ENCODE measurements at regions not wholly inside any gene's neighbourhood (a gene's known extent, or its start where the extent isn't known, plus 50 kb on each side); places are given as distances from the start of the nearest gene placed in this dataset.
"Not testable (repeated sequence)": the region's sequence is repeated elsewhere in the genome, so short reads cannot be mapped to it uniquely, and the experiment has no call there.

DNA sequence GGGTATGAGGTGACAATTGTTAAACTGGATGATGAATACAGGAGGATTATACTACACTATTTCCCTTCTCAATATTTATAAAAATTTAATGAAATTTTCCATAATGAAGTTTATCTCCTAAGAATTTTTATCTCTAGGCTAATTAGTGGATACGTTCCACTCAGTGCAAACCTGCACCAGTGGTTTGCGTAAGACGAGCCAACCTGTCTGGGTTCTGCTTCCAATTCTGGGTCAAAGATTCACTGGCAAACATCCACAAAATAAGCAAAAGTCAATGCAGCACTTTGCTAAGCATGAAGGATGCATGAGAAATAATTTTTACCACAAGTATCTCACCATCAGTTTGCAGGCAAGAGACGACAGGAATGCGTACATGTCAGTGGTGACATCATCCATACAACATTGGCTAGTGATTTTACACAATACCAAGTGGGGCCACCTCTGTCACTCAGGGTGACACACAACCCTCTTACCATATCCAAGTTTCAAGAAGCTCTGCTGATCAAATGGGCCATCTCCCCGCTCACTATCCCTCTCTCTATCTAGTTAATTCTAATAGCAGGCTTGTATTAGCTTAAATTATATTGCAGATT is 51.7 kb downstream of the FAM50B start:
- no peak for ATAC-seq

DNA sequence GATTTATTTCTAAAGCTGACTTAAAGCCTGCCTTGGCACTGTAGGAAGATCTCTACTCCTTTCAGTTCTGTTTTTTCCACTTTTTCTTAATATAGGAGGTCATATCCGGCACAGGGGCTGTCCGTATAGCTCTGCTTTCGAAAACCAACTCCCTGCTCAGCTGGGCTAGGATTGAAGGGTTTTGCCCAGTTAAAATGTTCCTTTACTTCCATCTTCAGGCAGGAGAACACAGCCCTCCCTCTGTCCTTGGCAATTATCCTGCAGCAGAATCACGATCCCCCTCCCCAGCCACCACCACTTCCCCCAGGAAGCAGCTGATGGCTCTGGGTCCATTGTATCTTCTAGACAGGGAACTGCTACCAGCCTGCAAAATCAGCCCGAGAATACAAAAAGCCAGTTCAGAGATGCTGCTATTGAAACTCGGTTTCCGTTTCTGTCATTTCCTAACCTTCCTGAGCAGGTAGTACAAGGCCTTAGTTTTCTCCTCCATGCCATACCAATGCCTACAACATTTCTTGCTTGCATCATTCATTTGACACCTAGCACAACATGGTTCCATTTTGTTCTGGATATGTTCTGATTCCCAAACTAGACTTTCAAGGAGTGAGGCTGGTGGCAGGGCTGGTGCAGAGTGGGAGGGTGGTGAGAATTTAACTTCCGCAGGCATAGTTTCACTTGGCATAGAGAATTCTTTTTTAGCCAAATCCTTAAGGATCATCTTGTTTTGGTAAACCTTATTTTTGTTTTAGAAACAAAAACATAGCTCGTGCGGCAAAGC is 53.9 kb downstream of the FAM50B start:
- ATAC-seq = no peak

DNA sequence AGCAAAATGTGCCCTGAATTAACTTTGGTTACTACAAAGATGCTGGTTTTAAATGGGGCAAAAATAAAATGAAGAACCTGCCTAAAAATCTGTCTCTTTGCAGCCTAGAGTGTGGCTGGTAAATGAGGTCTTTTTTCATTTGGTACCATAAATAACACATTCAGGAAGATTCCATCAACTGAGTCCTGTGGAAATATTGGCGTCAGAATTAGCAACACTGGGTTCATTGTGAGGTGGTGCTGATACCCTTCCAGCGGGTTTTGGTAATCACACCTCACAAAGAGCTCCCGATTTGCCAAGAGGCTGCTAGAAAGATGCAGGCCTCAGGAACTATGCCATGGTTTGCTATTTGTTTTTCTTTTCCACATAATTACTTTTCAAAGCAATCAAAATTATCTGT is 55.3 kb downstream of the FAM50B start:
- no peak for ATAC-seq

DNA sequence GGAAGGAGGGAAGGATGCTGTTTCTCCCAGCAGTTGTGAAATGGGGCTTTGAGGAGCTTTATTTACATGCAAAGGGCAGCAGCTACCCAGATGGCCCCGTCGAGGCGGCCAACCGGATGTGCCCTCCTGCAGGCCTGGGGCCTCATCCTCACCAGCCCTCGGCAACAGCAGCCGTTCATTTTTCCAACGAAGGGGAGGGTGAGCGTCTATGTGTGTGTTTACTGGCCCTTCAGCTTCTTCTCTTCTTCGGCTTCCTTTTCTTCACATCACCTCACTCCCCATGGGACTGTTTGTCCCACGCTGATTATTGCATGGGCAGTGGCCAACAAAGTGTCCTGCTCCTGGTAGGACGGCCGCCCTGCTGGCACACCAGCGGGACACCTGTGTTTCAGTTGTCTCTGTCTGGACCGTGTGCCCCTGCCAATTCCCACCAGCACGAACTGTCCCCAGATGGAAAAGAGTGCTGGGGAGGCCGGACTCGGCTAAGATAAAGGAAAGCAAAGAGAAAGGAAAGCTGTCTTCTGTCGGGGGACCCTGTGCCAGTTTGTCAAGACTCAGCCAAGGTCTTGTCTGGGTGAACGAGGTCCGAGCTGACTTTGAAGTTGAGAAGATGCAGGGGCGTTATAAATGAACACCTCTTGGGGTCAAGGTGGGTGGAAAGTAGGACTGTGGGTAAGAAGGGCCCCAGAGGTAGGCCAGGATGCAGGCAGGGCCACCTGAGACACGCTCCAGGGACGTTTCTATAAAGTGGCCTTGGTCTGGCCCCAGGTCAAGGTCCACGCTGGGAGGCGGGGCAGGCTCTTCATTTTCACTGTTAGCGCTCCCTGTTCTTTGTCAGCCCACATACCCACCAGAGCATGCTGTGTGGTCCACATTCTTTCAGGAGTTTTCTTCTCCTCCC is 57.0 kb downstream of the FAM50B start:
- no peak for ATAC-seq

DNA sequence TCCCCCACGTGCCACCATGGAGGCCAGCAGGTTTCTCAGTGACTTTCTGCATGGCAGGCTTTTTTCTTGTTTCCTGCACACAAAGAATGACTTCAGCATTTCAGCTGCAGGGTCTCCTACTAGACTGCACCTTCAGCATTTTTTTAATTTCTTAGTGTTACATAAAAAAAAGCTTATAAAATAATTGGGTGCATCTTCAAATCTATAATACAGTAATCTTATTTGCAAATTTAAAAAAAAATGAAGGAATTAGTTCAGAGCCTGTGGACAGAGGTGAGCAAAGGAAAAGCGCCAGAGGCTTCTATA is 57.6 kb downstream of the FAM50B start:
- ATAC-seq = no peak

DNA sequence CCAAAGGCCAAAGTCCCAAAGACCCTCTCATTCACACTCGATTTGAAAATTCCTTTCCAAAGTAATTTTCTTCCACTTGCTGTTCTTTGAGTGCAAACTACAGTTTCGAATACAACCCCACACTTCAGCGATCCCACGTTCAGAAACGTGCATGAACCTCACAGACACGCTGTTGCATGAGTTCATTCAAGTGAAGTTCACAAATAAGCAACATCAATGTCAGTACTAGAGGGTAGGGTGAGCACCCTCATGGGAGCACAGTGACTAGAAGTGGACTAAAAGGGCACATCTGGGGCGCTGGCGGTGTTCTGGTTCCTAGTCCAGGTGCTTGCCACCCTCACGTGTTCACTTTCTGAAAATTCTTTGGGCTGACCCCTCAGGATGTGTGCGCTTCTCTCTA is 59.0 kb downstream of the FAM50B start:
- ATAC-seq = no peak

DNA sequence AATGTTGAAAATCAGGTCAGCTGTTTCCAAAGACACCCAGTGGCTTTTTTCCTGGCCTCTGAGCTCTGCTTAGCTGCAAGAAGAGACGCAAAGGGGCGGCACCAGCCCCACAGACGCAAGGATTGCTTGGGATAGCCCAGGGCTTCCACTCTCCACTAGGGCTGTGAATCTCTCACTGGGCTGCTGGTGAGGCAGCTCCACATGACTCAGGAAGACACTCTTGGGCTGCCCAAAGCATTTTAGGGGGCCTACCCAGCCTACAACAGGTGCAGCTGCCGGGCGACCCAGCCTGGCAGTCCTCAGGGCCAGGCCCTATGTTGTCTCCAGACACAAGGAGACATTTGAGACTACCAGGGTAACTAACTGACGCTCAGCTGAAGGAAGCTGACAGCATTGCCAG is 59.8 kb downstream of the FAM50B start:
- no peak for ATAC-seq

DNA sequence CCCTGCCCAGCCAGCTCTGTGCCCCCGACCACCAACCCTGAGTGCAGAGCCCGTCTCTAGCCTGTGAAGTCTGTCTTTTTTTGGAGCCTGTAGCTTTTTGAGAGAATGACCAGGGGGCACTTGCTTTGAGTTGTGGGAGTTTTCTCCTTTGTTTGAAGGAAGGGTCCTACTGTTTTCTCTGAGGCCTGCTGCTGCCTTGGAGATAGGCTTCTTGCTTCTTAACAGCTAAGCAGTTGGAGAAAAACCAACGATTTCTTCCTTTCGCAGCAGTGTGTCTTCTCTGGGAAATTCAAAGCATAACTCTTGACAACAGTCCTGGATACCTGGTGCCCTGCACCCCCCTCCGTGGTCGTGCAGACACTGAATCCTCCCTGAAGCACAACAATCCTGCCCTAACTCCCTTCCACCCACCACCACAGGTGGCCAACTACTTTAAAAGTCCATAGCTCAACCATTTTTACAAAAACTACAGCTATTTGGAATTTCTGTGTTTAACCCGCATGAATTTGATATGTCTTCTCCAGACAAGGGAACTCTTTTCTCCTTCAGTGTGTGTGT is 61.0 kb downstream of the FAM50B start:
- no peak for ATAC-seq

DNA sequence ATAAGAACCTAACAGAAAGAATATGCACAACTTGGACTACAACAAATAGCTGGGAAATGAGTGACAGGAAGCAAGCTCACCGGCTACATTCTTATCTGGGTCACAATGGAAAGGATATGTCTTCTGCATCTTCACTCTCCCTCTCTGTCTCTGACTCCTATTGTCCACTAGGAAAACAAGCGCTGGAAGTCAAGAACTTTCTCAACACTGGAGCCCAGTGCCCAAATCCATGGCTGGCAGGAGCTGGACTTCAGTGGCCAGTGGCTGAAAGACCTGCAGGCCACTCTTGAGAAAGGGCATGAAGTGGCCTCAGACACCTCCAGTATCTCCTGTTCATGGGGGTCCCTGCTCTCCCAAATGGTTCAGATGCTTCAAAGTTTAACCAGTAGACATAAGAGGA is 62.0 kb downstream of the FAM50B start:
- no peak for ATAC-seq

DNA sequence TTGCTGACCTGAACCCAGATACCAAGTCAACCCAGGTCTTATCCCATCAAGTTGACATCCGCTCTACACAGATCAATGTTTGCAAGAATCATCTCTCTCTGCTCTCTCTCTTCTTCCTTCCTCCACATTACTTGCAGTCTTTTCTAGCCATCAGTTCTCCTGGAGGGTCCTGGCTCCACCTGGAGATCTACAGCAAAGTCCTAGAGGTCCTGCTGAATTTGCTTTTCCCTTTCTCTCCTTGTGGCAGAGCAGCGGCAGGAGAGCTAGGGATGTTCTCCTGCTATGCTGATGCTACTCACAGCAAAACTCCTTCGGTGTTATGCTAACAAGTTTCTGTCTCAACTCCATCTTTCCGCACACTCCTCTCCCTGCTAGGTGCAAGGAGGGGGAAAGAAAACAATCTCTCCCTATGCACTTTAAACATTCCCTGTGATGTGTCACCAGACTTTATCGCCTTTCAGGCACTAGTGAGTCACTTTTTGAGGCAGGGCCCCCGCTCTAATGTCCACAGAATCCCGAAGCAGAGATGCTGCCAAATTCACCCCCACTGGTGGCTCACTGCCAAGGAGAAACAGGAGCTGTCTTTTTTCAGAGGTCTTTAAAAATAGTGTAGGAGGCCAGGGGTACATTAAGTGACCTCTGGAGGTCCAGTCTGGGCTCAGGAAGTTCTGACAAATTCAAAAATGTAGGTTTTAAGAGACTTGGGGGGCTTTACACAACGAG is 62.6 kb downstream of the FAM50B start:
- no peak for ATAC-seq

DNA sequence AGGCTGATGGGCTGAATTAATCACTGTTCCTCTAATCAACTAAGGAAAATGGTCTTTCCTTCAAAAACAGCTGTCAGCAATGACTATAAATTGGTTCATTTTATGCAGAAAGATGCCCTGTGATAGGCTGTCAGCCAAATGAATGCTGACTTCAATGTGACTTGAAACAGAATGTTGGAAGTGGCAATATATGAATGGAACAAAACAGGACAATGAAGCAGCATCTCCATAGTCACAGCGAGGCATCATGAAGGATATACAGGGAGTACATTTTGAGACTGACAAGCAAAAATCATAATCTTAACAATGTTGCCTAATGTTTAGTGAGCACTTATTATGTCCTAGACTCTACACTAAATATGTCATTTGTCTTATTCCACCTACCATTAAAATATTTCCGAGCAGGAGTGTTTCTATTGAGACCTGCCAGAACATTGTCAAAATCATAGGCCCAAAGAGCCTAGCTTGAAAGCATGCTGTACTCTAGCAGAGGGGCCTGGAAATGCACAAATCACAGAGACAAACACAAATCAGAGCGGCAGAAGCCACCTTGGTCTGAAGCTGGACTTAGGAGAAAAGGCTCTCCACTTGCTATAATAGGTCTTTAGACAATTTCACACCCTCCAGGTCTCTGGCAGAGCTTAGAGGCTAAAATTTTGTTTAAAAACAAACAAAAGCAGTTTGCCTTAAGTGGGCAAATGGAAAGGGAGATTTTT is 63.3 kb downstream of the FAM50B start:
- ATAC-seq = no peak

DNA sequence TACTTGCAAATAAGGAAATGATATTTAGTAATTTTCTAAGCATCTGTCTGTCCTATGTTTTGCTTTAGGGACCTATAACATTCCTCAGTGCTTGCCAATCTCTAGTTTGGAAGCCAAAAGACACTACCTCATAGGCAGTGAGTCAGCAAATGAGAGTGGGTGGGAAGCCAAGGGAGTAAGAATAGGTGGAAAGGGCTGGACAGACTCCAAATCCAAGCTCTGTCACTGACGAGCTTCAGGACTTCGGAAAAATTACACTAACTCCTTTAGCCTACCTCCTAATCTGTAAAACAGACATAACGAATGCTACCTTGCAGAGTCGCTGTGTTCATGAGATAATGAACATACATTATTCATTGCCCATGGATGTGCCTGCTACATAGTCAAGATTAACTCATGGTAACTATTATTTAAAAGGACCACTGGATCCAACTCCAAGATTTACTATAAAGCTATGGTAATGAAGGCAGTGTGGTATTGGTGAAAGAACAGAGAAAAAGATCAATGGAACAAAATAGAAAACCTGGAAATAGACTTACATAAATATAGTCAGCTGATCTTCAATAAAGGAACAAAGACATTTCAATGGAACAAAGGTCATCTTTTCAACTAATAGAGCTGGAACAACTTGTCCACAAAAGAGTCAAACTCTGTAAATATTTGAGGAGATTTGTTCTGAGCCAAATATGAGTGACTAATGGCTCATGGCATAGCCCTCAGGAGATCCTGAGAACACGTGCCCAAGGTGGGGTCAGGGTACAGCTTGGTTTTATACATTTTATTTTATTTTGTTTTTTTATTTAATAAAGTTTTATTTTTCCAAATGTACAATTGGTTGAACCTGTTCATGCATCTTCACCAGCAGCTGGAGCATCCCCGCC is 64.1 kb downstream of the FAM50B start:
- no peak for ATAC-seq

DNA sequence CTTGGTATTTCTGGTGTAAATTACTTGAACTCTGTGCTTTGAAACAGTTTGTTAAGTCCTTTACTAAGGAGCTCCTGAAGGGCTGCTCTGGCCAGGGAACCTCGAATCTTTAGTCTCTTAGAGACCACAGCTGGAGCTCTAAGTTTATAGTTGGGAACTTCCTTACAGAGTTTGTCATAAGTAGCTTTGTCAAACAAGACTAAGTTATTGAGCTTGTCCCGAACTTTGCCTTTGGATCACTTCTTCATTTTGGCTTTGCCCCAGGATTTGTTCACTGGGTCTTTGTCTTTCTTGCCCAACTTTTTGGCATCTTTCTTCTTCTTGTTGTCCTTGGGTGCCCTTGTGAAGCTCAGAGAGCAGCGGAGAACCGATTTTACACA is 64.8 kb downstream of the FAM50B start:
- ATAC-seq = no peak

DNA sequence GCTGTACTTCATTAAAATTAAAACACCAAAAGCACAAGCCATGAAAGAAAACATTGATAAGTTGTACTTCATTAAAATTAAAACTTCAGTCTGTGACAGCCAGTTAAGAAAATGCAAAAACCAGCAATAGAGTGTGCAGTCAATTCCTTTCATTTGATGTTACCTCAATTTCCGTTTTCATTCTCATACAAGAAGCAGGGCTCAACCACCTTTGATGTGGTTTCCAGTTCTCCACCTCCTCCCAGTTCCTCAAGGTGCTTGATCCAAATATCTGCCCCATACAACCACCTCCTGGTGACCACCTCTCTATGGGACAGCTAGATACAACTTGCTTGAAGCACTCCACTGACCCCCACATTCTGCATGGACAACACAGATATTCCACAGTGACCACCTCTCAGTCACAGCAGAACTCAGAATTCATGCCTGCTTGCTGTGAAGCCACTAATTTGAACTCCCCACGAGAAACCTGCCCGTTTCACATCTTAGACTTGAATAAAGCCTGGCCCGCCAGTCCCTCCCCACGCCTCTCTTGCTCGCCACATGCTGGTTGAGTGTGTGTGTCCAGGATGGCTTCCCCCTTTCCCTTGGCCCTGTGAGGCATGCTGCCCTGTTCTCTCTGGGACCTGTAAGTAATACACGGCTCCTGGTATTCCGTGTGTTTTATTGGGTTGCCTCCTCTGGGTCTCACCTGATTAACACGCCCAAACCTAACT is 66.1 kb downstream of the FAM50B start:
- peak; percentile 59 to 65 for ATAC-seq

DNA sequence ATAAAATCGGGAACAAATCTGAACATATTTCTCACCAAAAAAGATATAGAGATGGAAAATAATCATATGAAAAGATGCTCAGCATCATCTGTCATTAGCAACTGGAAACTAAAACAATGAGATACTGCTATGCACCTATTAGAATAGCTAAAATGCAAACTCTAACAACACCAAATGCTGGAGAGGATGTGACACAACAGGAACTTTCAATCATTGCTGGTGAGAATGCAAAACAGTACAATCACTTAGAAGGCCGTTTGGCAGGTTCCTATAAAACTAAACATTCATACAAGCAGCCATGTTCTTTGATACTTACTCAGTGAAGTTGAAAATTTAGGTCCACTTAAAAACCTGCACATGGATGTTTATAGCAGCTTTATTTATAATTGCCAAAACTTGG is 67.0 kb downstream of the FAM50B start:
- peak in 1 of 2 donors; percentile 38 for ATAC-seq

DNA sequence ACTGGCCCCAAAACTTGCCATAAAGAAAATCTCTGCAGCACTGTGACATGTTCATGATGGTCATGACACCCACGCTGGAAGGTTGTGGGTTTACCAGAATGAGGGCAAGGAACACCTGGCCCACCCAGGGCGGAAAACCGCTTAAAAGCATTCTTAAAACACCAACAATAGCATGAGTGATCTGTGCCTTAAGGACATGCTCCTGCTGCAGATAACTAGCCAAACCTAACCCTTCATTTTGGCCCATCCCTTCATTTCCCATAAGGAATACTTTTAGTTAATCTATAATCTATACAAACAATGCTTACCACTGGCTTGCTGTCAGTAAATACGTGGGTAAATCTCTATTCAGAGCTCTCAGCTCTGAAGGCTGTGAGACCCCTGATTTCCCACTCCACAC is 67.6 kb downstream of the FAM50B start:
- ATAC-seq = not testable (repeated sequence)

DNA sequence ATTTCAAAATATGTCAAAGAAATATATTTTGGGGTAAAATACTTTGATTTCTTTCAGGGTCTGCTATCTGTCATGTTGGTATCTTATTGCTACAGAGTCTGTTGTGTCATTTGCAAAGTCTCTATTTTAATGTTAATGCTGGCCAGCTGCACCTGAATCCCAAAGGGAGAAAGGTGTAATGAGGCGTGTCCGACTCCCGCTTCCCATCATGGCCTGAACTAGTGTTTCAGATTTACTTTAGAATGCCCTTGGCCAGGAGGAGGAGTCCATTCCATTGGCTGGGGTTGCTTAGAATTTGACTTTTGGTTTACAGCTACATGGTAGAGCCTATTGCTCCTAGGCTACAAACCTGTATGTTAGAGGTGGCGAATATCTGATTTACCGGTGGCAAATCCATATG is 69.3 kb downstream of the FAM50B start:
- no peak for ATAC-seq

DNA sequence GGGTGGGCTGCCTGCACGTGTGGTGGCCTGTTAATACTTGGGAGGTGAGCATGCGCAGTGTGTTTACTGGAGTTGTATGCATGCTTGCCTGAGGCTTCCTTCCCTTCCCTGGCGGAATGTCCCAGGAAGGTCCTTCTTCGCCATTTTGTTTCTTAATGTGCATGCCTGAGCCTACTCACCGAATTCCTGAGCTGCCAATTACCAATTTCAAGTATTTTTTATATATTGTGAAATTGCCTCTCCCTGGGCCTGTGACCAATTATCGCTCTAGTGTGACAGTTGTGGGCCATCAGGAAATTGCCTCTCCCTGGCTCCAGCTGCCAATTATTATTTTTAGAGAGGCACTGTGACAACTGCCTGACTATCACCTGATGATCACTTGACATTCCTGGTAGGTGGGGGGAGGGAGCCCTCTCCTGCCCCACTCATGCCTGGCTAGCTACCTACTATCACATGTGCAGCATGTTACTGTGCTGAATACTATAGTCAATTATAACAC is 70.0 kb downstream of the FAM50B start:
- no peak for ATAC-seq

DNA sequence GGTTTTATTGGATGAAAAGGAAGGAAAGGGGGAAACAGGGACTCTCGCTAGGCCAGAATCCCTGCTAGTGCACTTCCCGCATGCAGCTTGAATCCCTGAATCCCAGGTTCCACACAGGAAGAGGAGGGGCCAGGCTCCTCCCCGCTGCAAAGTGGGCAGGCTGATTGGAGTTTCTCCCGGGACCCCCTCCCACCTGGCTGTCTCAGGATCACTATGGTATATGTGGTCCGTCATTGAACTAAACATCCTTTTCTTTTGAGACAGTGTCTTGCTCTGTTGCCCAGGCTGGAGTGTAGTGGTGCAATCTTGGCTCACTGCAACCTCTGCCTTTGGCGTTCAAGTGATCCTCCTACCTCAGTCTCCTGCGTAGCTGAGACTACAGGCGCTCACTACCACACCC is 70.7 kb downstream of the FAM50B start:
- ATAC-seq = no peak

DNA sequence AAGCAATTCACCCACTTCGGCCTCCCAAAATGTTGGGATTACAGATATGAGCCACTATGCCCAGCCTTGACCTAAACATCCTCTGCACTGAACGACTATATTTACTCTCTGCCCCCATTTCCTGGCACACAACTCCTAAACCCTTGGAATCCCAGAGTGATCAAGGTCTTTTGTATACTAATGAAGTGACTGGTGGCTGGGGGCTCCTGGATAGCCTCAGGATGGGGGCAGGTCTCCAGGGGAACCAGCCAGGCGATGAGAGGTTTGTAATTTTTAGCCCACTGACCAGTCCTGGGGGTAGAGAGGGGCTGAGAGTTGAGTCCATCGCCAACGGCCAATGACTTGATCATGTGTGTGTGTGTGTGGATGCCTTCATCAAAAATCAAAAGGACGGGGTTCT is 71.1 kb downstream of the FAM50B start:
- ATAC-seq = no peak
